ENCODE measurements at regions not wholly inside any gene's neighbourhood (a gene's known extent, or its start where the extent isn't known, plus 50 kb on each side); places are given as distances from the start of the nearest gene placed in this dataset.
"Not testable (repeated sequence)": the region's sequence is repeated elsewhere in the genome, so short reads cannot be mapped to it uniquely, and the experiment has no call there.

DNA sequence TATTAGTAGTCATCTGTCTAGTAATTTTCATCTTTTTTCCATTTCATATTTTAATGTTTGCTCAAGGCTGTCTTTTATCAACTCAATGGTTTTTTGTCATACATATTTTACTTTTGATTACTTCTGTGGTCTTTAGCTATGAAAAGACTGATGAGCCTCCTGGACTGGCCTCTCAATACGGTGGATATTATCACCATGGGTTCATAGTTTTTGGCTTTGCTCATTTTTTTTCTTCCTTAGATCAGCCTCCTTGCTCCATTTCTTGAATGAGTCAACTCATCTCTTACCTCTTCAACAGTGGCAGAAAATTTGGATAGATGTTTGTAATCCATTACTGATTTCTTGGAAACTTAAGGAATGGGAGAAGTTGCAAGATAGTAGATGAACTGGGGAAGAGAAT lies 80.1 kb upstream of the ELOVL5 start:
- Histone ChIP-seq H3K27ac (no peak overlapping the region), H3K4me3 (no peak overlapping the region)
- DNase-seq (ENCODE audit: low spot score): no peak
- TF ChIP-seq, protein P1, sequence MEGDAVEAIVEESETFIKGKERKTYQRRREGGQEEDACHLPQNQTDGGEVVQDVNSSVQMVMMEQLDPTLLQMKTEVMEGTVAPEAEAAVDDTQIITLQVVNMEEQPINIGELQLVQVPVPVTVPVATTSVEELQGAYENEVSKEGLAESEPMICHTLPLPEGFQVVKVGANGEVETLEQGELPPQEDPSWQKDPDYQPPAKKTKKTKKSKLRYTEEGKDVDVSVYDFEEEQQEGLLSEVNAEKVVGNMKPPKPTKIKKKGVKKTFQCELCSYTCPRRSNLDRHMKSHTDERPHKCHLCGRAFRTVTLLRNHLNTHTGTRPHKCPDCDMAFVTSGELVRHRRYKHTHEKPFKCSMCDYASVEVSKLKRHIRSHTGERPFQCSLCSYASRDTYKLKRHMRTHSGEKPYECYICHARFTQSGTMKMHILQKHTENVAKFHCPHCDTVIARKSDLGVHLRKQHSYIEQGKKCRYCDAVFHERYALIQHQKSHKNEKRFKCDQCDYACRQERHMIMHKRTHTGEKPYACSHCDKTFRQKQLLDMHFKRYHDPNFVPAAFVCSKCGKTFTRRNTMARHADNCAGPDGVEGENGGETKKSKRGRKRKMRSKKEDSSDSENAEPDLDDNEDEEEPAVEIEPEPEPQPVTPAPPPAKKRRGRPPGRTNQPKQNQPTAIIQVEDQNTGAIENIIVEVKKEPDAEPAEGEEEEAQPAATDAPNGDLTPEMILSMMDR (IDR thresholded peaks at IDR 0.05): no peak

DNA sequence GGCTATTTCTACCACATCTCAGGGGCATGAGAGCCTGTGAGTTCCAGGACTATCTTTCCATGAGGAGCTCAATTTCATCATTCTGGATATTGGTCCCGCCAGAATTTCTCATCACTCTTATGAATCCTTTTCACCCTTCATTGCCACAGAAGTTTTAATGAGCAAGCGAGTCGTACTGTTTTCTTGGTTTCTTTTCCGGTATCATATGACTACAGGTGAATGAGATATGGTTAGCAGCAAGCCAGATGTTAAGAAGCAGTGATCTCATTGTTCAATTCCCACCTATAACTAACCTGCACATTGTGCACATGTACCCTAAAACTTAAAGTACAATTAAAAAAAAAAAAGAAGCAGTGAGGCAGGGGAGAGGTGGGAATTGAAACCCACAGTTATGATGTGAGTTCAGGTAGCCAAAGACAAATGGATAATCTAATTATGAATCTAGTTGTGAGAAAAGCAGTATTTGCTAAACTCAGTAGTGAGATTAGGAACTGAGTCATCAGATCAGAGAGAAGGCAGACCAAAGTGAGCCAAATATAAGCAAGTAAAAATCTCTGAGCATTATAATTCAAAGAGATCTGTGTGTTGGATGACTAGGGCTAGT lies 78.0 kb upstream of the ELOVL5 start:
- H3K27ac ChIP-seq: no peak overlapping the region
- DNase-seq (ENCODE audit: low spot score): no peak
- H3K4me3 ChIP-seq: no peak overlapping the region
- TF ChIP-seq, protein P1 (IDR thresholded peaks at IDR 0.05): no peak

DNA sequence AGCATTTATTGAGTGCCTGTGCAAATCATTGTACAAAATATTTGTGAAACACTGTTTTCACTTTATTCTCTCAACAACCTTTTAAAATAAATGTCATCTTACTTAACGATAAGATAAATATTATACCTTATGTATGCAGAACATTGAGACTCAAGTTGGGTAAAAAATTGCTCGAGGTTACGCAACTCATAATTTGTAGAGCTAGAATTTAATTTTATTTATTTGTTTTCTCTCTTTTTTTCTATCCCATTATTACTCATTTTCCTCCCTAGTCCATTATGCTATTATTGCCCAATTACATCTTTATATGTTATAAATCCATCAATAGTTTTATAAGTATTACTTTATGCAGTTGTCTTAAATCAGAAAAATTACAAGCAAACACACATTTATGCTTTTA lies 77.4 kb upstream of the ELOVL5 start:
- H3K4me3 ChIP-seq: no peak overlapping the region
- DNase-seq (ENCODE audit: low spot score): no peak
- TF ChIP-seq, protein P1 (IDR thresholded peaks at IDR 0.05): no peak
- H3K27ac ChIP-seq: no peak overlapping the region

DNA sequence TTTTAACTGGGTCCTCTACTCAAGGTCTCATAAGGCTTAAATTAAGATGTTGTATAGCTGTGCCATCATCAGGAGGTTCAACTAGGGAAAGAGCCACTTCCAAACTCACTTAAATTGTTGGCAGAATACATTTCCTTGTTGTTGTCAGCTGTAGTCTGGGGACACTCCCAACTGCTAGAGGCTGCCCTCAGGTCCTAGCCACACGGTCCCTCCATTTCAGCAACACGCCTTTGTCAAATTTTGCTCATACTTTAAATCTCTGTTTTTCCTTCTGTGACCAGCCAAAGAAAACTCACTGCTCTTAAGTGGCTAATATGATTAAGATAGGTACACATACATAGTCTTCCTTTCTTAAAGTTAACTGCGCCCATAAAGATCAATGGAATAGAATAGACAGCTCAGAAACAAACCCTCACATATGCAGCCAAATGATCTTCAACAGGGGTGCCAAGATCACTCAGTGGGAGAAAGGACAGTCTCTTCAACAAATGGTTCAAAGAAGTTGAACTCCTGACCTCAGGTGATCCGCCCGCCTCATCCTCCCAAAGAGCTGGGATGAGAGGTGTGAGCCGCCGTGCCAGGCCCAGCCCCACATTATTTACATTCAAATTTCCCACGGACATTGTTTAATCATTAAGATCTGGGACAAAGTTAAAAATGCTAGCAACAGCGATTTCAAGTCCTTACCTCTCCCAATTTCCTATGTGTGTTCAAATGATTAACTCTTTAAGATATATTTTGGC lies 76.4 kb upstream of the ELOVL5 start:
- DNase-seq (ENCODE audit: low spot score): no peak
- no peak overlapping the region for H3K4me3 ChIP-seq
- TF ChIP-seq, protein P1 (IDR thresholded peaks at IDR 0.05): no peak

DNA sequence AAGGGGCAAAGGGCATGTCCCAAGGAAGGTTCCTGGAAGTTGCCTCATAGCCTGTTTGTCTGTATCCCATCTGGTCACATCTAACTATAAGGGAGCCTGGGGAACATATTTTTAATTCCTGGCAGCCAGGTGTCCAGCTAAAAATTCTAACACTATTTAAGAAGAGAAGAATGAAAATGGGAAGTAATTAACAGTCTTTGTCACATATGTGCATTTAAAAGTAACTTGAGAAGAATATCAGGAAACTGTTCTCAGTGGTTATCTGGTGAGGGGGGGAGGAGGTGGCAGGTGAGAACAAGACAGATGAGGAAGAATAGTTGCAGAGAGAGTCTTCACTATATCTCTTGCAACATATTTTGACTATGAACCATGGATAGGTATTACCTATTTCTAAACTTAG lies 75.5 kb upstream of the ELOVL5 start:
- Histone ChIP-seq H3K4me3 (no peak overlapping the region), H3K27ac (no peak overlapping the region)
- DNase-seq (ENCODE audit: low spot score): no peak
- TF ChIP-seq, protein P1 (IDR thresholded peaks at IDR 0.05): no peak

More for the DNA sequence above, 76.4 kb upstream of the ELOVL5 start:
- no peak overlapping the region for H3K27ac ChIP-seq

DNA sequence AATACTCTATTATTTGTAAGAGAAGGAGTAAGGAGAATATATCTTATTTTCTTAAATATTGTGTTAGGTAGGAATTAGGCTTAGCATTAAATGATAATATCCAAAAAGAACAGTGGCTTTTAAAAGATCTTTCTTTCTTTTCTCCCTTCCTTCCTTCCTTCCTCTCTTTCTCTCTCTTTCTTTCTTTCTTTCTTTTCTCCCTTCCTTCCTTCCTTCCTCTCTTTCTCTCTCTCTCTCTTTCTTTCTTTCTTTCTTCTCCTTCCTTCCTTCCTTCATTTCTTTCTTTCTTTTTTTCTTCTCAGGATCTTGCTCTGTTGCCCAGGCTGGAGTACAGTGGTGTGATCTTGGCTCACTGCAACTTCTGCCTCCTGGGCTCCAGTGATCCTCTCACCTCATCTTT lies 74.8 kb upstream of the ELOVL5 start:
- not testable (repeated sequence) for DNase-seq (ENCODE audit: low spot score); H3K27ac ChIP-seq; H3K4me3 ChIP-seq

DNA sequence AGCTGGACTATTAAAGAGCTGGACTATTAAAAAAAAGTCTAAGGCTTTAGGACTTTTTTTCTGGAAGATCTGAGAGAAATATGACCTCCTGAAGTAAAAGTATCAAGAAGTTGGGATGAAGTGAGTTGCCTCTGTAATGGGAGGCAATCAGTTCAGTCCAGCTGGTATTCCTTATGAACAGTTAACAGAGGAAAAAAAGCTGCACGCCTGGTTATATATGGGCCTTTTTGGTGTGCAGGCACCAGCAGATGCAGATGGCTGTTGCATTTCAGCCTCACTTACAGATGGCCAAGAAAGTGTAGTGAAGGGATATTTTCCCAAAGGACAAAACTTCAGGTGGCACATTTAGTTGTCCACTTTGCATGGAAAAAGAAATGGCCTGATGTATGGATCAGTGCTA lies 70.3 kb upstream of the ELOVL5 start:
- H3K4me3 ChIP-seq: no peak overlapping the region
- no peak overlapping the region for H3K27ac ChIP-seq
- TF ChIP-seq, protein P1 (IDR thresholded peaks at IDR 0.05): no peak
- DNase-seq (ENCODE audit: low spot score): no peak
